ENCODE measurements at regions not wholly inside any gene's neighbourhood (a gene's known extent, or its start where the extent isn't known, plus 50 kb on each side); places are given as distances from the start of the nearest gene placed in this dataset.

DNA sequence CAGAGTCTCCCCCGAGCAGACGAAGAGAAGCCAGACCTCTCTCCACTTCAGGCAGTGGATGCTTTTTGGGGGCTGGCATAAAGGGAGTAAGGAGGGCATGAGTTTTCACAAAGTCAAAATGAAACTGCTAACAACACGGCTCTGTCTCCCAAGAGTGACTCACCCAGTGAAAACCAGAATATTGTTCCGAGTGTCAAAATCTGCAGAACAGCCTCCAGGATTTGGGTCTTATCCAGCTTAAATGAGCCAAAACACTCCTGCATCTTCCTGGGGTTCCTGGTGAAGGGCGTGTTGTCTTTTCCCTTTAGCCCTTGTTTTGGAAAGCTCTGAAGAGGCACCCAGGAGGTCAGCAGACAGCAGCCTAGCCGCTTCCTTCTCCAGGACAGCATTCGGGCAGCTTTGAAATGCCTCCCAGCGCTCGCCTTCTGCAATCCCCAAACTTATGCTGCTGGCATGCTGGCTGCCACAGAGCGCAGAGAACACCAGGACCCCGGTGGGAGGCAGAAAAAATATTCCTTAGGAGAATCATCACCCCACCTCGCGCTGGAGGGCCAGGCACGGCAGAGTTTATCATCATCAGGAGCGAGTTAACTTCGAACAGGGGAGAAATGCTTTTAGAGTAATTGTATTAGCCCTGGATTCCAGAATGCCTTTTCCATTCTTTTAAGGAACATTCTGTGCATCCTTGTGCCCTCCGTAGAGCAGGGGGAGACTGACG is 117.7 kb upstream of the NCOR2 start:
- Mint-ChIP-seq H3K9me3 (no peaks in the 10 kb centered on the region), H3K27ac (no peak overlapping the region), H3K27me3 (no peaks in the 10 kb centered on the region), H3K4me3 (no peak overlapping the region), H3K36me3 (no peaks in the 10 kb centered on the region), H3K4me1 (peaks cover 27% of the 10 kb centered on the region)

DNA sequence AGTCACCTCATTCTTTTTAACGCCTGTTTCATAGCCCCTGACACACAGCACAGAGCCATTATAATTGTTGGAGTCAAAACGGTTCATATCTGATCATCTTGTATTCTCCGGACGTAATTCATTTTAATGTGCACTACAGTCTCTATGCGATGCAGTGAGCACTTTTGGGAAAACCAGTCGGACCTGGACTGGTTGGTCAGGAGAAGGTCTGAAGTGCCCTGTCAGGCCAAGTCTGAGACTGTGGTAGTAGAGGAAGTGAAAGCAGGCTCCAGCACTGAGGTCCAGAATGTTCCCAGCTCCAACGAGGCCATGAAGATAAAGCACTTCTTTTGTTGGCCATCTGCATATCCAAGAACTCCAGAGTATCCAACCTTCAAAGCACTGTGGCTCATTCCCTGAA is 117.1 kb upstream of the NCOR2 start:
- Mint-ChIP-seq H3K9me3 (no peaks in the 10 kb centered on the region), H3K27ac (no peak overlapping the region), H3K36me3 (no peaks in the 10 kb centered on the region), H3K27me3 (no peaks in the 10 kb centered on the region), H3K4me3 (no peak overlapping the region), H3K4me1 (peaks cover 27% of the 10 kb centered on the region)

DNA sequence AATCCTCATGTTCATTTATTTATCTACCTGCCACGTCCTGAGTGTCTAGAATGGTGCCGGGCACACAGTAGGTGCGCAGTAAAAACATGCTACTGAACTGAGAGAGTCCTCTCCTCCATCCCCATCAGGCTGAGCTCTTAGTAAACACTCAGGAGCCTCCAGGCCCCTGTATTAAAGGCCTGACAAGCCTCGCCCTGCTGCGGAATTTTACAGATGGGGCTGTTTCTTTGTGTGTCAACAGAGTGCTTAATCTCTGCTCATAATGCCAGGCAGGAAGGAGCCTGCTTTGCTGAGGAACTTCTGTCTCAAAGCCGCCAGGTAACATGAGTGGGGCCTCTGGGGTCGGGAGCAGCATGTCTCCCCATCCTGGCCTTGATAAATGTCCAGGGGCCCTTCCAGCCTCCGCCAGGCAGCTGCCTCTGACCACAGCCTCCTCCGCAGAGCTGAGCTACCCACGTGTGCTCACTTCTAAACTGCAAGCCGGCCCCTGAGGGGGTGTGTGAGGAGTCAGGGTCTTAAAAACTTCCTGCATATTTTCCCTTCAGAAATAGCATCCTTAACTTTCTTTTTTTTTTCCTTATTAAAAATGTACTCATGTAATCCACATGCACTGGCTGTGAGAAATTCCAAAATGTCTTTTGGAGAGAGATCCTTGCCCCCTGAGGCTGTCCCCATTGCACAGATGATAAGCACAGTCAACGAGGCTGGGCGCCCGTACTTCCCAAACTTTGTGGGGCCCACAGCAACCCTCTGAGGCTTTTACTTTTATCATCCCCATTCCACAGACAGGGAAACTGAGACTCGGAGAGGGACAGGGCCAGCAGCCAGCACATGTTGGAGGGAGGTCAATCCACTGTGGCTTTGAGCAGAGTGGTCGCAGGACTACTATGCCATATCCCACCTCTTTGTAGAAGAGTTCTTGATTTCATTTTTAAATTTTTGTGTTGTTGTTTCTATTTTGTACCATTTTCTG is 116.0 kb upstream of the NCOR2 start:
- Mint-ChIP-seq H3K36me3 (no peaks in the 10 kb centered on the region), H3K4me3 (no peak overlapping the region)

DNA sequence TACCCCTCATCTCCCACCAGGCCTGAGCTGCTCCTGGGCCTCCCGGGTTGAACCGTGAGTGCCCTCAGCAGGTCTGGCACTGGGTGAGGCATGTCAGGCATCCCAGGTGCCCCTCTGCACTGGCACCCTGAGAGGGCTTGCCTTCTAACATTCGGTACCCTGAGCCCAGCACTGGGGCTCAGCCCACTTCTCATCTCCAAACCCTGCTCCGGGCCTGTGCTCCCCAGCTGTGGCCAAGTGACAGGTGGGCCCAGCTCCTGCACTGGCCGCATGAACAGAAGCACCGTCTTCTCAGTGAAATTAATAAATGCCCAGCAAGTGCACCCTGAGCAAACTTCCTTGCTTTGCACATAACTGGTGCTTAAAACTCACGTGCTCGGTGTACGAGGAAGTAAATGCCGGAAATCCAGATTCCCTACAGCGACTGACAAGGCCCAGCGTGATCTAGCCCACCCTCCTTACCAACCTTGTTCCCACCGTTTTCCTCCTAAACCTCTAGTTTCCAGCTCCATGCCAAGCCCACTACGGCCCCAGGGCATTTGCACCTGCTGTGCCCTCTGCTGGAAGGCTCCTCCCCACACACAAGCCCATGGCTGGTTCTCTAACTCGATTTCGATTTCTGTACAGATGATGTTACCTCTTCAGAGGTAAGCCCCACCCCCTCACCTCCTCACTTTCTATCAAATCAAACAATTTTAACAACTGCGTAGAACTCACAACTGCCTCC is 115.2 kb upstream of the NCOR2 start:
- Mint-ChIP-seq H3K27me3 (no peaks in the 10 kb centered on the region), H3K9me3 (no peaks in the 10 kb centered on the region), H3K27ac (no peak overlapping the region), H3K4me1 (peaks cover 15% of the 10 kb centered on the region), H3K4me3 (no peak overlapping the region), H3K36me3 (no peaks in the 10 kb centered on the region)

More for the DNA sequence above, 116.0 kb upstream of the NCOR2 start:
- no peaks in the 10 kb centered on the region for H3K9me3 Mint-ChIP-seq
- no peak overlapping the region for H3K27ac Mint-ChIP-seq
- H3K4me1 Mint-ChIP-seq = peaks cover 23% of the 10 kb centered on the region
- H3K27me3 Mint-ChIP-seq = no peaks in the 10 kb centered on the region

DNA sequence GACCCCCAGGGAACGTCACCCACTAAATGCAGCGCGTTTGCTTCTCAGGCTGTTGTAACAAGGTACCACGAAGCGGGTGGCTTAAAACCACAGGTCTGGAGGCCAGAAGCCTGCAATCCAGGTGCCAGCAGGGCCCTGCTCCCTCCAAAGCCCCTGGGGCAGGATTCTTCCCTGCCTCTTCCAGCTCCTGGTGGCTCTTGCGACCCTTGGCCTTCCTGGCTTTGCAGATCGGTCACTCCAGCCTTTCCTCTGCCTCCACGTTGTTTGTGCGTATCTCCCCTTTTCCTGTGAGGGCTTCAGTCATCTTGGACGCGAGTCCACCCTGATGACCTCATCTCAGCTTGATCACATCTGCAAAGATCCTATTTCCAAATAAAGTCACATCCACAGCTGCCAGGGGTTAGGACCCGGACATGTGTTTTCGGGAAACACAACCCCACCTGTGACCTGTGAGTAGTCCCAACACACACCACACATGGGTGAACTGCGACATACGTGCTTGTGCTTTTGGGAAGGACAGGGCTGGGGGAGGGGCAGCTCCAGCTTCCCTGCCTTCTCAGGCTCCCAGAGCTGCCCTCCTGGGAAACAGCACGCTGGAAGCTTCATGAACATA is 114.5 kb upstream of the NCOR2 start:
- H3K9me3 Mint-ChIP-seq = no peaks in the 10 kb centered on the region
- H3K27me3 Mint-ChIP-seq = no peaks in the 10 kb centered on the region
- no peak overlapping the region for H3K4me3 Mint-ChIP-seq
- H3K27ac Mint-ChIP-seq = no peak overlapping the region
- no peaks in the 10 kb centered on the region for H3K36me3 Mint-ChIP-seq
- peaks cover 8% of the 10 kb centered on the region for H3K4me1 Mint-ChIP-seq

DNA sequence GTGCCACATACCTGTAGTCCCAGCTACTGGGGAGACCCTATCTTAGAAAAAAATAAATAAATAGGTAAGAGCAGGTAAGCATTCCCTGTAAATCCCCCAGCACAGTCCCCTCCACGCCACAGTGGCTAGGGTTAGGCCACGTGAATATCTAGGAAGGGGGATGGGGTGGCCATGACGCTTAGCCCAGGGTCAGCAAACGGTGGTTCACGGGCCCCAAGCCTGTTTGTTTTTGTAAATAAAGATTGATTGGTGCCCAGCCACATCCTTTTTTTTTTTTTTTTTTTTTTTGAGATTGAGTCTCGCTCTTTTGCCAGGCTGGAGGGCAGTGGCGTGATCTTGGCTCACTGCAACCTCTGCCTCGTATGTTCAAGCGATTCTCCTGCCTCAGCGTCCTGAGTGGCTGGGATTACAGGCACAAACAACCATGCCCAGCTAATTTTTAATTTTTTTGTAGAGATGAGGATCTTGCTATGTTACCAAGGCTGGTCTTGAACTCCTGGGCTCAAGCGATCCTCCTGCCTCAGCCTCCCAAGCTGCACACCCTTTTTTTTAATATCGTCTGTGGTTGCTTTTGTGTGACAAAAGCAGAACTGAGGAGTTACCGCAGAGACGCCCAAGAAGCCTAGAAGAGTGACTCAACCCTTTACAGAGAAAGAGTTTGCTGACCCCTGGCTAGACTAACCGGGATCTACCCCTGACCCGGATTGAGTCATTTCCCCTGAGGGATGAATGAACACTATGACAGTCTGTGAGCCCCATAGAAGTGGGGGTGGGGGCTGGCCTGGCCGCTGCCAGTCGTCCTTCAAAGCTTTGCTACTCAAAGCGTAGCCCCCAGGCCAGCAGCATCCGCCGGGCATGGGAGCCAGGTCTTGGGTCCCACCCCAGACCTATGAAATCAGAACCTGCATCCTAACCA is 113.7 kb upstream of the NCOR2 start:
- Mint-ChIP-seq H3K27ac (no peak overlapping the region), H3K9me3 (no peaks in the 10 kb centered on the region), H3K27me3 (no peaks in the 10 kb centered on the region), H3K4me3 (no peak overlapping the region), H3K36me3 (no peaks in the 10 kb centered on the region), H3K4me1 (peaks cover 6% of the 10 kb centered on the region)

DNA sequence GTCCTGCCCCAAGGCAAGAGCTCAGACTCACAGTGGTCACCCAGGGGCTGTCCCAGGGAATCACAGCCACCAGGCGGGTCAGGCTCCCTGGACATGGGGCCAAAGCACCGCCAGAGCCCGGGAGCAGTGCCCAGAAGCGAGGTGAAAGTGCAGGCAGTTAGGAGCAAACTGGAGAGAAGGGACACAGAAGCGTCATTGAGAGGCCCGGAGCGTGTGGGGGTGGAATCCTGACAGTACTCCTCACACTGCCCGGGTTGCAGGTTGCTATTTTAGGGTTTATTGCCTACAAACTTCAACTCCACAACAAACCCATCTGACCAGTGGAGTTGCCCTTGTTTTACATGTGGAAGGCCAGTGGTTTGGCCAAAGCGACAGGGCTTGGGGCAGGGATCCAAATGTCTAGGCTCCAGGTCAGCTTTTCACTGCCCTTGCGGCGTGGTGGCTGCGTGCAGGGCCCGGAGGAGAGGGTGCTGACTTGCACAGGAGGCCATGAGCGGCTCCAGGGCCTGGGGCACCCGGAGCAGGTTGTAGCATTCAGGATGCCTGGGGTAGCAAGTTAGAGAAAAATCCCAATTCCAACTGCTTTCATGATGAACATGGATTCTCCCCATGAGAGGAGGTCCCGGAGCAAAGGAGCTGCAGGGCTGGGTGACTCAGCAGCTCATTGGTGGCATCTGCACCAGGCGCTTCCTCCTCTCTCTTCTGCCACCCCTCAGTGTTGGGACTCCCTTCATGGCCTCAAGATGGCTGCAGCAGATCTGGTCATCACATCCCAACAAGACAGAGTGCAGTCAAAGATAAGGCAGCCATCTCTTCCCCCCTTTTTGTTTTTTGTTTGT is 112.3 kb upstream of the NCOR2 start:
- Mint-ChIP-seq H3K4me3 (no peak overlapping the region), H3K4me1 (peaks cover under 1% of the 10 kb centered on the region), H3K27me3 (no peaks in the 10 kb centered on the region), H3K27ac (no peak overlapping the region), H3K9me3 (no peaks in the 10 kb centered on the region), H3K36me3 (no peaks in the 10 kb centered on the region)

DNA sequence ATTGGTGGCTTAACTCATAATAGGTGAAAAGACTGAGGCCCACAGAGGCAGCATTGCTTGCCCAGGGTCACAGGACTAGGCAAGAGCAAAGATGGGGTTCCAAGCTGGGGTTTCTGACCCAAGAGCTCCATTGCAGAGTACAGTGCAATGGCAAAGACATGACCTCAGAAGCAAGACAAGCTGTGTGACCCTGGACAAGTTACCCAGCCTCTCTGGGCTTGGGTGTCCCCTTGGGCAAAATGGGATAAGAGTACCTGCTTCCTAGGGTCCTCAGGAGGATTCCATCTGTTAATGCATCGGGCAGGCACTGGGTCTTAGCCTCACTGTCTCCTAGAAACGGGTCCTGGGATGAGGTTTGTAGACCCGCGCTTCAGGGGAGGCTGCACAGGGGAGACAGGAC is 111.6 kb upstream of the NCOR2 start:
- Mint-ChIP-seq H3K4me3 (no peak overlapping the region), H3K36me3 (no peaks in the 10 kb centered on the region), H3K27me3 (no peaks in the 10 kb centered on the region), H3K27ac (no peak overlapping the region), H3K4me1 (no peaks in the 10 kb centered on the region), H3K9me3 (no peaks in the 10 kb centered on the region)

DNA sequence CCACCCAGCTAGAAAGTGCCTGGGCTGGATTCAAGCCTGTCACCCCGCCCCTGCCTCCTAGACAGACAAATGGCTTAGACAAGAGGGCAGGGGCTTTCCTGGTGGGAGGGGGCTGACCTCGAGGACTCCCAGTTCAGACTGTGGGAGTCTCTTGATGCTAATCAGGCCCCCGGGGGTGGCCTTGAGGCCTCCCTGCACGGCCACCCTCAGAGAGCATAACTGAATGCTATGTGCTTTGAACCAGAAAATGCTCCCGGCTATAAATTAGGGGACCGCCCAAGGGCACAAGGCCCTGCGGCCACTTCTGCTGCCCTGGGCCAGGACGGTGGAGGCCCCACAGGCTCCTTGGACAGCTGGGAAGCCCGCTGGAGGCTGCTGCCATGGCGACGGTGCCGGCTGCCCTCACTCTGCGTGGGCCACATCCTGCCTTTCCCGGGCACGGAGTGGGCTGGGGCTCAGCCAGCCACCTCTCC is 111.0 kb upstream of the NCOR2 start:
- no peaks in the 10 kb centered on the region for H3K27me3 Mint-ChIP-seq
- H3K36me3 Mint-ChIP-seq = no peaks in the 10 kb centered on the region
- H3K4me3 Mint-ChIP-seq = no peak overlapping the region
- H3K4me1 Mint-ChIP-seq = no peaks in the 10 kb centered on the region
- no peaks in the 10 kb centered on the region for H3K9me3 Mint-ChIP-seq
- H3K27ac Mint-ChIP-seq = no peak overlapping the region

DNA sequence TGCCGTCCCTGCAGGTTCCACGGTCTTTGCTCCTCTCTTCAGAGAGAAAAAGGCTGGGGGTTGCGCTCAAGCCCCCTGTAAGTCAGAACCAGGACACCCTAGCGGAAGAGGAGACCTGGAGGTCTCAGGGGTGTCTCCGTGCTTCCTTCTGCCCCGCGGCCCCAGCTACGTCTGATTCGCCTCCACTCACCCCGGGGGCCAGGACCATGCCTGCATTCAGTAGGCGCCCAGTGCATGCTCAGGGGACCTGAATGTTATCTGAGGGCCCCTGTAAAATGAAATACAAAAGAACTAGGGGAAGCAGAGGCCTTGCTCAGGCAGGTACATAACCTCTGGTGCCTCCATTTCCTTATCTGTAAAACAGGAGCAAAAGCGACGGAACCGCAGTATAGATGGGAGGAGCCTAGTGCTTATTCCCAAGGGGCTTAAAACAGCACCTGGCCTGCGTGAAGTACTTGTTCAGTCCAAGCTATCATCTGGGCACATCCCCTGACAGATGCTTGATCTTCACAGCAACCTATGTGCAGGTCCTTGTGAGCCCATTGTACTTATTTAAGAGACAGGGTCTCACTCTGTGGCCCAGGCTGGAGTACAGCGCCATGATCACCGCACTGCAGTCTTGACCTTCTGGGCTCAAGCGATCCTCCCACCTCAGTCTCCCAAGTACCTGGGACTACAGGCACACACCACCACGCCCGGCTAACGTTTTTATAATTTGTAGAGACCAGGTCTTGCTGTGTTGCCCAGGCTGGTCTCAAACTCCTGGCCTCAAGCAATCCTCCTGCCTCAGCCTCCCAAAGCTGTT is 110.3 kb upstream of the NCOR2 start:
- no peak overlapping the region for H3K4me3 Mint-ChIP-seq
- H3K27me3 Mint-ChIP-seq = no peaks in the 10 kb centered on the region
- no peaks in the 10 kb centered on the region for H3K36me3 Mint-ChIP-seq
- H3K4me1 Mint-ChIP-seq = no peaks in the 10 kb centered on the region
- no peaks in the 10 kb centered on the region for H3K9me3 Mint-ChIP-seq
- H3K27ac Mint-ChIP-seq = no peak overlapping the region

DNA sequence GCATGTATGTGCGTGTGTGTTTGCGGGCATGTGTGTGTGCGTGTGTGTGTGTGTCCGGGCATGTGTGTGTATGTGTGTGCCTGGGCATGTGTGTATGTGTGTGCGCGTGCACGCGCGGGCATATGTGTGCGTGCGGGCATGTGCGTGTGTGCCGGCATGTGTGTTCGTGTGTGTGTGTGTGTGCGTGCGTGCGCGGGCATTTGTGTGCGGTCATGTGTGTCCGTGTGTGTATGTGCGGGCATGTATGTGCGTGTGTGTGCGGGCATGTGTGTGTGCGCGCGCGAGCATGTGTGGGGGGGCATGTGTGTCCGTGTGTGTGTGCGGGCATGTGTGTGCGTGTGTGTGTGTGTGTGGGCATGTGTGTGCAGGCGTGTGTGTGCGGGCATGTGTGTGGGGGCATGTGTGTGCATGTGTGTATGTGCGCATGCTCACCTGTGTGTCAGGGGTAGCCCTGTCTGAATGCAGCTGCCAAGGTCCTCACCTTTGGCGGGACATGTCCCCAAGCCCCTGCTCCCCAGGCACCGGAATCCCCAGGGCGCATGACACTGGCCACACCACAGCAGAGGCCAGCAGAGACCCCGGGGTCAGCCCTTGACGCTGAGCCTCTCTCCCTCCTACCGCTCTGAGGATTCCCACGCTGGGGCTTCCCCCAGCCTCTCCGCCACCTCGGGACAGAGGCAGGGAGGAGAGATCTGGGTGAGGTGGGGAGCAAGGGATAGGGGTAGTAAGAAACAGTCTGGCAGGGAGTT is 109.5 kb upstream of the NCOR2 start:
- H3K4me1 Mint-ChIP-seq = no peaks in the 10 kb centered on the region
- H3K36me3 Mint-ChIP-seq = no peaks in the 10 kb centered on the region
- no peaks in the 10 kb centered on the region for H3K9me3 Mint-ChIP-seq
- no peak overlapping the region for H3K4me3 Mint-ChIP-seq
- H3K27ac Mint-ChIP-seq = no peak overlapping the region
- H3K27me3 Mint-ChIP-seq = no peaks in the 10 kb centered on the region

DNA sequence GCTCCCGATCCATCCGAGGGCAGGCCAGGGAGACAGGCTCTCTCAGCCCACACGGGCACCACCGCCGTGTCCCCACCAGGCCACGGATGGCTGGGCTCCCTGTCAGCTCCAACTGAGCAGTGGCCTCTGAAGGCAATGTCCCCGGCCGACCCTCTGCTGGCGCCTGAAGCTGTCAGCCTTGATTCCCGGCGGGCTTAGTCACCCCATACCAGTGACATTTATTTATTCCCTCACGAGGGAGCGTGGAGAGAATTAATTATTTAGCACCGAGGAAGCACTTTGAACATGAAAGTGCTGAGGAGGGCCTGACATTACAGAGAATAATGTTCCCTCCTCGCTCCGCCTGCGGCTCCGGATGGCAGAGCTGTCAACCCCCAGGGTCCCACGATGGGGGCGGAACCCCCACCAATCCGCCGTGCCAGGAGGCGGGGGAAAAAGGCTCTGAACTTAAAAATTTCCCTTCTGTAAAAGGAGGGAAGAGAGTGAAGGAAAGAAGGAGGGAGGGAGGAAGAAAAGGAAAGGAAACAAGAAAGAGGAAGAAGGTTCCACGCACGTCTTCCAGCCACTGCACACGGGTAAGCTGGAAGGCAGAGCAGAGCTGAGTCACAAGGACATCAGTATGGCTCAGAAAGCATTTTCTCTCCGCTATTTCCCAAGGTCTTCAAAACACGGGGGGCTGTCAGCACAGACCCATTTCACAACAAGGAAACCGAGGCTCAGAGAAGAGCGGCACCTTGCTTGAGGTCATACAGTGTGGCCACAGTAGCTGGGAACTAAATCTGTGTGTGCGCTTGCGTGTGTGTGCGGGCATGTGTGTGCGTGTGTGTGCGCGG is 108.7 kb upstream of the NCOR2 start:
- H3K9me3 Mint-ChIP-seq = no peaks in the 10 kb centered on the region
- H3K27me3 Mint-ChIP-seq = no peaks in the 10 kb centered on the region
- no peaks in the 10 kb centered on the region for H3K36me3 Mint-ChIP-seq
- no peak overlapping the region for H3K4me3 Mint-ChIP-seq
- no peaks in the 10 kb centered on the region for H3K4me1 Mint-ChIP-seq
- no peak overlapping the region for H3K27ac Mint-ChIP-seq

All from activated naive CD4-positive, alpha-beta T cell treated with anti-CD3 and anti-CD28 coated beads, Interleukin-2, amount 50 U/mL, for 24 hours (primary cell).